Medulla oblongata (tissue), 1 donor: ENCODE measurements at regions not wholly inside any gene's neighbourhood (a gene's known extent, or its start where the extent isn't known, plus 50 kb on each side); places are given as distances from the start of the nearest gene placed in this dataset.

Experiments
- DNase-seq: peaks from one replicate; pipeline ENCODE4 v3.0.0-alpha.2; 2015; ENCODE audit errors: extremely low spot score

- DNase-seq, result no peak
Observed at GRCh38 chr18:72601481-72601880, 57.3 kb upstream of the CBLN2 start.
